HT1080 (cell line): ENCODE measurements at regions not wholly inside any gene's neighbourhood (a gene's known extent, or its start where the extent isn't known, plus 50 kb on each side); places are given as distances from the start of the nearest gene placed in this dataset.

Experiments
- DNase-seq: peaks from one replicate; pipeline ENCODE4 v3.0.0-alpha.2; 2015; ENCODE audit warnings: low read depth

GRCh38 chr3:117997201-117998049, 1037.2 kb downstream of the IGSF11 start:
- DNase-seq, result peak; percentile 84

DNA sequence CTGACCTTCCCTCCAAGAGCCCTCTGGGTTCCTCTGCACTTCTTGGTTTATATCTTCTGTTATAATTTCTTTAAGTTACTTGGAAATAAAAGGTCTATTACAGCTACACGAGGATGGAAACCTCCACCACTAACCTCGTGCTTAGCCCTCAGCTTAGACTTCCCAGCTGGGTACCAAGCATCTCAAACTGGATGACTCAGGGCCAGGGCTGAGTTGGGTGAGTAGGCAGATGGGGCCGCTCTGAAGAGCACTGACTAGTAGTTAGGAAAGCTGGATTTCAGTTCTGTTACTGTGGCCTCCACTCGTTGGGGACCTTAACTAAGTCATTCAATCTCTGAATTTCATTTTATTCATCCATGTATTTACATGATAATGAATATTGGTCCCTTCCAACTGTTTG, 1036.6 kb downstream of the IGSF11 start:
- DNase-seq, result peak; percentile 50

- DNase-seq, result no peak
Measured at GRCh38 chr3:118000219-118000618, 1034.4 kb downstream of the IGSF11 start.

GRCh38 chr3:118001380-118001779, 1033.3 kb downstream of the IGSF11 start:
- no peak for DNase-seq

GRCh38 chr3:118011910-118012309, 1022.7 kb downstream of the IGSF11 start:
- DNase-seq, result no peak

- DNase-seq, result no peak
Measured at GRCh38 chr3:118029049-118029448, 1005.6 kb downstream of the IGSF11 start.

DNA sequence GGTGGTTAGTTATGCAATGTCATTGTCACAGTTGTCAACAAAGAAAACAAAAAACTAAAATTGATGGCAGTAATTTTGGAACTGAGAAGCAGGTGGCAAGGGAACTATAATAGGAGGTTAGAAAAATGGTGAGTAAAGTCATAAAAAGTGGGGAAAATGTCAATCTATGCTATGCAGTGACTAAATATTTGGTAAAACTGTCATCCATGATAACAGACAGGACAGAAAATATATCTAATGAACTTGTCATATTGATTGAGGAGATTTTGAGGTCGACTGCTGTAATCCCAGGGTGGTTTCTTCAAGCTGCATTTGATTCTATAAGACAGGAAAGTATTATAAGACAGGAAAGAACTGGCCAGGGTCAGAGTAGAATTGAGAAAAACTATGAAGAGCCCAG, 998.4 kb downstream of the IGSF11 start:
- DNase-seq, result no peak

DNA sequence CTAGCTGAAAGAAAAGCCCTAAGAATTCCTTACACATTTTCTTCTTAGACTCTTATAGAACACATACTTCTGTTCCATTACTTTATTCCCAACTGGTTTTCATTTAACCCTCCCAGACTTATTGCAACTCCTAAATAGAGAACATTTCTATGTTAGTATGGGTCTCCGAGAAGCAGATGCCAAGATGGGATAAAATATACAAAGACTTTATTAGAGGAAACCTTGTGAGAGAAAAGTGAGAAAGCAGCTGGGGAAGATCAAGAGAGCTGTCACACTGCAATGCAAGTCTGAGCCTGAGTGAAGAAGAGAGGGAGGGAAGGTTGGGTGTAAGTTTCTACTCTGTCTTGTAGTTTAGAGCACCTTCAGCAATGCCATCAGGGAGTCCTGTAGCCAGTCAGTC, 979.3 kb downstream of the IGSF11 start:
- DNase-seq, result no peak

DNA sequence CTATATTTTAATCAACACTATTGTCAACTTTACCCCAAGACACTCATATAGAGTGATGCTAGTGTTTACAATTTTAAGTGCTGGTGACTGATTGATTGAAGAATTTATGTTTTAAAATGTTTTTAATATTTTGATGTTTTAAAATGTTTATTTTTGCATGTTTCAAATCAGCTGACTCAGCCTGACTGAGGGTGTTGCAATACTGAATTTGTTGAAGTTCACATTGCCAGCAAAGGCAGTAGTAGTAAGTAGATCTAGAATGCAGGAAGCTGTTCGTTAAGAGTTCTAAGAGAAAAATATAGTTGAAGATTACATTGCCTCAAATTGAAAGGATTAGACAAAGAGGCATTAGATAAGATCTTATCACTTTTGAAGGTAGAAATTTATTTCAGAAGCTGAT, 977.6 kb downstream of the IGSF11 start:
- DNase-seq, result no peak

DNA sequence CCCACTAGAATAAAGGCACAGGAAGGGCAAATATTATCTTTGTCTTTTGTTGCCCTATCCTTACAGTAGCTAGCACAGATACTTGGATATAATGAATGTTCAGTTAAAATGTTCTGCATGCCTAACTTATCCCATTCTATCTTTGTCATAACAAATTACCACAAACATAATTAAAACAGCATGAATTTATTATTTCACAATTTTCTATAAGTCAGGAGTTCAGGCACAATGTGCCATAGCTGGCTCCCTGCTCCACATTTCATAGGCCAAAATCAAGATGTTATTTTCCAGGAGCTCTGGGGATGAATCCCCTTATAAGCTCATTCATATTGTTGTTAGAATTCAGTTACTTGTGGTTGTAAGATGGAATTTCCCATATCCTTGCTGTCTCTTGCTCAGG, 975.5 kb downstream of the IGSF11 start:
- no peak for DNase-seq

DNA sequence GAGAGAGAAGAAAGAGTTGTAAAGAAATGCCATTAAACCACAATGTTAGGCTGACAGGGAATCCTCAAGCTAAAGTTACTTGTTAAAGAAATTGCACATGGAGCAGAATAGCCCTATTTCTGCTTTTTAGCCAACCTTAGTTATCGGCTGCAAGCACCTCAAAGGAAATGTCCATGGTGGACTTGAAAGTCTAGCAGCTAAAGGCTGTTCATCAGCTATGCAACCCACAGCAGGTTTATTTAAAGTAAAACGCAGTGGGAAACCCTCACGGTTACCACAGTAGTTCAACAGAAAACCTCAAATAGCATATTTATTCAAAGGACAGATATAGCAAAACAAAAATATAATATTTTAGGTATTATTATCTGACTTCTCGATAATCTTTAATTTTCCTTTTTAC, 967.2 kb downstream of the IGSF11 start:
- no peak for DNase-seq

GRCh38 chr3:118075873-118076272, 958.8 kb downstream of the IGSF11 start:
- peak; percentile 45 for DNase-seq

- DNase-seq, result no peak
Measured at GRCh38 chr3:118077332-118077731, 957.3 kb downstream of the IGSF11 start.

- DNase-seq, result peak; percentile 8
Measured at GRCh38 chr3:118080889-118081288, 953.8 kb downstream of the IGSF11 start.

GRCh38 chr3:118088696-118089095, 946.0 kb downstream of the IGSF11 start:
- DNase-seq, result no peak

DNA sequence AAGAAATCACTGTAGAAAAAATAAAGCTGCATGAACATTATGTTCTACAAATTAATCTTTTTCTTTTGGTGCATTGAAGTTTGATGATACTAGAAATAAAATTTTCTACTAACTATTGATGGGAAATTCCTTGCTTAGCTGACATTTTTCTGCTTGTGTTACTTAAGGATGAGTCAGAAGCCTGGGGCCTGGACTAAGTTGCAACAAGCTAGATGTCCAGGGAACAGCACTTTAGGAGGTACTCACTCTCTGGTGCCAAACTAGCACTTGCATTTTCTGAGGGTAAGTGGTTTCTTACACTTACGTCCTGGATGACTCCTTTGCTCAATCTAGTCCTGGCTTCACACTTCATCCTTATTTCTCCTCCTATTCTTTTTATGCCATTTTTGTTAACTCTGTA, 945.1 kb downstream of the IGSF11 start:
- peak; percentile 20 for DNase-seq

GRCh38 chr3:118097226-118097625, 937.4 kb downstream of the IGSF11 start:
- DNase-seq, result no peak

- no peak for DNase-seq
Measured at GRCh38 chr3:118097660-118098059, 937.0 kb downstream of the IGSF11 start.

DNA sequence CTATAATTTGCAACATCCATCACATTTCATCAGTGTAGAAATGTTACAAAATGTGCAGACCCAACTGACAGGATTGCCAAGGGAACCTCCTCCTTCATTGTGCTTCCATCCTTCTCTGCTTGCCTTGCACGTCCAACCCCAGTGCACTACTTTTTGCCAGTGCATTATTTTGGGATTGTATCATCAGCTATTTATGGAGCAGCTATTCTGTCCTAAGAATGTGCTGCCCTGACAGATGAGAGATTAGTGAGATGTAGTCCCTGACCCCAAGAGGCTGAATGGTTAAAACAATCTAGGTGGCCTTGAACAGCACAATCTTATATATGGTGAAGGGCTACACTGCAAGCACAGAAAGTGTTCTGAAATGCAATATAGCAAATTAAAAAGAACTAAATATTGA, 935.8 kb downstream of the IGSF11 start:
- DNase-seq, result no peak

GRCh38 chr3:118101891-118102290, 932.8 kb downstream of the IGSF11 start:
- DNase-seq, result no peak

GRCh38 chr3:118102737-118103136, 931.9 kb downstream of the IGSF11 start:
- DNase-seq, result peak; percentile 61

GRCh38 chr3:118108201-118108600, 926.4 kb downstream of the IGSF11 start:
- DNase-seq, result no peak

GRCh38 chr3:118108769-118109168, 925.9 kb downstream of the IGSF11 start:
- DNase-seq, result no peak
